Small intestine (tissue), 7 donors: ENCODE measurements at regions not wholly inside any gene's neighbourhood (a gene's known extent, or its start where the extent isn't known, plus 50 kb on each side); places are given as distances from the start of the nearest gene placed in this dataset.

Experiments
- DNase-seq, 2 donors: peaks; one replicate each; pipeline versions ENCODE4 v3.0.0 to v3.0.0-alpha.2; 2013
- FAIRE-seq: peaks from 2 replicates; lab custom pipeline; 2012; peaks lifted over from hg19 to GRCh38; lab: Jason Lieb, UNC
- H3K27ac ChIP-seq, 3 donors: one replicate each; pipeline ENCODE4 v1.5.1; 2013; ENCODE audit warnings: low read length in 2 of 3, mild to moderate bottlenecking in 2 of 3, control low read depth in 1 of 3, inconsistent platforms in 1 of 3, low read depth in 1 of 3, moderate library complexity in 1 of 3
- H3K27me3 ChIP-seq, 3 donors: one replicate each; pipeline ENCODE4 v1.6.1; 2013; ENCODE audit warnings: low read length in 3 of 3, inconsistent platforms in 1 of 3; ENCODE audit not compliant: control insufficient read depth in 3 of 3, insufficient read depth in 3 of 3
- H3K36me3 ChIP-seq, 3 donors: one replicate each; pipeline ENCODE4 v1.6.1; 2013; ENCODE audit warnings: low read length in 3 of 3, inconsistent platforms in 1 of 3, low read depth in 1 of 3, mild to moderate bottlenecking in 1 of 3, moderate library complexity in 1 of 3; ENCODE audit not compliant: control insufficient read depth in 3 of 3, insufficient read depth in 2 of 3
- H3K4me1 ChIP-seq, 3 donors: one replicate each; pipeline ENCODE4 v1.6.1; 2013; ENCODE audit warnings: low read length in 2 of 3, inconsistent platforms in 1 of 3, low read depth in 1 of 3, mild to moderate bottlenecking in 1 of 3, moderate library complexity in 1 of 3; ENCODE audit not compliant: control insufficient read depth in 3 of 3, insufficient read depth in 2 of 3
- H3K4me3 ChIP-seq, 3 donors: one replicate each; pipeline ENCODE4 v1.5.1; 2013; ENCODE audit warnings: low read length in 3 of 3, control low read depth in 1 of 3, inconsistent platforms in 1 of 3, low read depth in 1 of 3, mild to moderate bottlenecking in 1 of 3, moderate library complexity in 1 of 3
- H3K9me3 ChIP-seq, 2 donors: one replicate each; pipeline ENCODE4 v1.6.1; 2013; ENCODE audit warnings: low read depth in 1 of 2, low read length in 1 of 2; ENCODE audit not compliant: control insufficient read depth in 2 of 2, insufficient read depth in 1 of 2
- WGBS, 3 donors: extraction: QIAGEN DNeasy Blood & Tissue Kit; methylation state at CpG; one replicate each; pipeline ENCODE4 v1.1.7; 2013; 5-methylcytosine and 5-hydroxymethylcytosine counted together
- donor health status: healthy with polysubstance abuse.
- donor health status: control.
- donor health status: control.
- donor health status: Bipolar disorder and iron deficiency.
- donor health status: healthy.

DNA sequence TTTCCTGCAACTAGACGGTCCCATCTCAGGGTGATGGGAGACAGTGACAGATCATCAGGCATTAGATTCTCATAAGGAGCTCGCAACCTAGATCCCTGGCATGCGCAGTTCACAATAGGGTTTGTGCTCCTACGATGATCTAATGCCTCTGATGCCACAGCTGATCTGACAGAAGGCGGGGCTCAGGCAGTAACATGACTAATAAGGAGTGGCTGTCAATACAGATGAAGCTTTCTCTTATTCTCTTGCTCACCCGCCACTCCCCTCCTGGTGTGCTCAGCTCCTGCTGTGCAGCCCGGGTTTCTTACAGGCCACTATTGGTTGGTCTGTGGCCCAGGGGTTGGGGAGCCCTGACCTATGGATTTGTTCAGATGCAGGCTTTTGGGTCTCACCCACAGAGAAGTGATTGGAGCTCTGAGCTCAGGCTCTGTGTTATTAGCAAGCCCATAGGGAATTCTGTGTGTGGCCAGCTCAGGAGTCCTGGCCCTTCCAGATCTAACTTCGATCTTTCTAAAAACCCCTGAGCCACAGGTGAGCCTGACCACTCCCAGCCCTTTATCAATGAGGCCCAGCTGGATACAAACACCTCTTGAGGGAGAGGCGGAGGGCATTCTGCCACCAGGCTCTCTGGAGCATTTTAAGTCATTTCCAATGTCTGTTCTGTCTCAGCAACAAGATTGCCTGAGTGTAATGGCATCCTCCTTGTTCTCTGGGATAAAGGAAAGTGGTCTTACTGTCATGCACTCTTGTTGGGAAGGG lies 351.8 kb downstream of the BUD13 start:
- DNase-seq, result peak; percentile 71 to 91
- FAIRE-seq, result no peak
- no peaks in the 10 kb centered on the region for H3K27me3 ChIP-seq
- peaks cover 0 to 28% (median 12%) of the 10 kb centered on the region in 3 donors for H3K4me1 ChIP-seq
- H3K27ac ChIP-seq, result peak overlapping the region in 2 of 3 donors; percentile 27 to 85
- WGBS, 3 donors, result 31 to 59% (median 46%) methylated on average over 9 of the region's 9 CpGs
- no peak overlapping the region for H3K4me3 ChIP-seq
- H3K36me3 ChIP-seq, result no peaks in the 10 kb centered on the region
- H3K9me3 ChIP-seq, result no peaks in the 10 kb centered on the region

DNA sequence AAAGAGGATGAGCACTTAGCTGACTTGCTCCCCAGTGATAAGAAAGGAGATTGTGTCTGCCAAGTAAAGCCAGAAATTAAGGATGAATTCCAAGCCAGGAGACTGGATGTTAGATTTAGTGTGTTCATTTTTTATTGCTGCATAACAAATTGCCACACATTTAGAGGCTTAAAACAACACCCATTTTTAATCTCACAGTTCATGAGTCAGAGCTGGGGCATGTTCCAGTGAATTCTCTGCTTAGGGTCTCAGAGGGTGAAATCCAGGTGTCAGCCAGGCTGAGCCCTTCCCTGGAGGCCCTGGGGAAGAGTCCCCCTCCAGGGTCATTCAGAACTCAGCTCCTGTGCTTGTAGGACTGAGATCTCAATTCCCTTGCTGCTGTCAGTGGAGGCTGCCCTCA lies 352.8 kb downstream of the BUD13 start:
- Histone ChIP-seq H3K36me3 (no peaks in the 10 kb centered on the region), H3K27me3 (no peaks in the 10 kb centered on the region), H3K4me1 (peaks cover 0 to 24% (median 12%) of the 10 kb centered on the region in 3 donors), H3K27ac (no peak overlapping the region), H3K9me3 (no peaks in the 10 kb centered on the region), H3K4me3 (no peak overlapping the region)
- DNase-seq, result peak in 1 of 2 donors; percentile 11
- FAIRE-seq, result no peak

DNA sequence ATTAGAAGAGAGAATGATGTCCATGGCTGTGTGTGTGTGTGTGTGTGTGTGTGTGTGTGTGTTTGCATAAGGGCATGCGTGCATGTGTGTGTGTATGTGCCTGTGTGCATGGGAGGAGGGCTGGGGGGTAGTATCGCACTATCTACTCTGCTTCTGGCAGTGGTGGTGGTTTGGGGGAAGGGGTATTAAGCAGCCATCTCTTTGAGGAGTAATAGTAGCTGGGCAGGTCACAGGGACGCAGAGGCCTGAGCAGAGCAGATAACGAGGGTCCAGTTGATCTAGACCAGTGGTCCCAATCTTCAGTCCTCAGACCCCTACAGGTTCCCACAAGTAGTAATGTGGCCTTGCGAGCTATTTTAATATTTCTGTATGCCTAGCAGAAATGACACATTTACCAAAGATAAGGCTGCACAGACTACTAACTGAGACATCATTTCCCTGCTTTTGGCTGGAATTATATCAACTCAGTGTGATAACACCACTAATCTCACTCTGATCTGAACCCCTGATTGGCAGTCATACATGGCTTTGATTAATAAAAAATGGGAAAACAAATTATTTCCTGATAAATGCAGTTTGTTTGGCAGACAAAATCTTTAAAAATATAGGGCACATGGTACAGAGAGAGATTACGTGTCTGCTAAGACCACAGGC lies 354.3 kb downstream of the BUD13 start:
- Histone ChIP-seq H3K9me3 (no peaks in the 10 kb centered on the region), H3K36me3 (no peaks in the 10 kb centered on the region), H3K4me1 (peaks cover 0 to 26% (median 9%) of the 10 kb centered on the region in 3 donors), H3K27me3 (no peaks in the 10 kb centered on the region), H3K4me3 (no peak overlapping the region), H3K27ac (no peak overlapping the region)
- DNase-seq, result no peak
- no peak for FAIRE-seq
- WGBS, 3 donors, result 84 to 91% (median 87%) methylated on average over 6 of the region's 6 CpGs

DNA sequence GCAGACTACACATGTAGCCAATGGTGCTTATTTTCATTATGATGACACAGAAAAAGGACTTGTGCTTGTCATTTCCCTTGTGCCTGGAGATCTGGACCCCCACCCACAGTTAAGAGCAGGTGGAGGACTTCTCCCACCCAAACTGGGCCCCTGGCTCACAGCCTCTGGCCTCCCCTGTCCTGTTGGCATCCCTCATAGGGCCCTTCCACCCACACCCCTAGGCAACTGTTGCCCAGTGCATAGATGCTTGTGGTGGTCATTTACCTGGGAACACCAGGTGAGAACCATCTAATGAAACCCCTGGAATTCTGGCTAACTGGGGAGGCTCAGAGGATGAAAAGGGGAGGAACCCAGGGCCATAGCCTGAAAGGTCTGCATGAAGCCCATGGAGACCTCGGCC lies 355.9 kb downstream of the BUD13 start:
- Histone ChIP-seq H3K4me1 (peaks cover 0 to 27% (median 3%) of the 10 kb centered on the region in 3 donors), H3K9me3 (peaks cover 0 to 2% of the 10 kb centered on the region in 2 donors), H3K36me3 (no peaks in the 10 kb centered on the region), H3K4me3 (no peak overlapping the region), H3K27ac (no peak overlapping the region), H3K27me3 (peaks cover 0 to 2% (median 0%) of the 10 kb centered on the region in 3 donors)
- no peak for FAIRE-seq
- 90 to 95% (median 91%) methylated on average over 1 of the region's 1 CpG for WGBS, 3 donors
- no peak for DNase-seq

DNA sequence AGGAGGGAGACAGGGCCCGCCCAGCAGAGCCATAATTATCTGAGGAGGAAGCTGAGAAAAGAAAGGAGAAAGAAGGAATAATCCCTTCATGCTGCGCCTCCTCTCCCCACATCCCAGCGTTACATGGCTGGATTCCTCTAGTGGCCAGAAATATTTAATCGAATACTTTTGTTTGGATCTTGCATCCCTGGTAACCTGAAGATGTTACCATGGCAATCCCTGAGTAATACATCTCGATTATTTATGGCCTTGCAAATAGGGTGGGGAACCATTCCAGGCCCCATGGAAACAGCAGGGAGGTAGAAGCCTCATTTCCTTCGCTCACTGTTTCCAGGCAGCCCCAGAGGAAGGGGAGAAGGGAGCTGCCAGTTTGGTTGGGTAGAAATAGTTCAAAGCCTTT lies 357.7 kb downstream of the BUD13 start:
- H3K27ac ChIP-seq, result no peak overlapping the region
- no peak for FAIRE-seq
- H3K36me3 ChIP-seq, result no peaks in the 10 kb centered on the region
- H3K4me3 ChIP-seq, result no peak overlapping the region
- peaks cover 0 to 2% (median 2%) of the 10 kb centered on the region in 3 donors for H3K27me3 ChIP-seq
- WGBS, 3 donors, result 52 to 57% (median 55%) methylated on average over 6 of the region's 6 CpGs
- peaks cover 0 to 4% of the 10 kb centered on the region in 2 donors for H3K9me3 ChIP-seq
- DNase-seq, result peak in 1 of 2 donors; percentile 30
- H3K4me1 ChIP-seq, result peaks cover 0 to 16% (median 0%) of the 10 kb centered on the region in 3 donors

DNA sequence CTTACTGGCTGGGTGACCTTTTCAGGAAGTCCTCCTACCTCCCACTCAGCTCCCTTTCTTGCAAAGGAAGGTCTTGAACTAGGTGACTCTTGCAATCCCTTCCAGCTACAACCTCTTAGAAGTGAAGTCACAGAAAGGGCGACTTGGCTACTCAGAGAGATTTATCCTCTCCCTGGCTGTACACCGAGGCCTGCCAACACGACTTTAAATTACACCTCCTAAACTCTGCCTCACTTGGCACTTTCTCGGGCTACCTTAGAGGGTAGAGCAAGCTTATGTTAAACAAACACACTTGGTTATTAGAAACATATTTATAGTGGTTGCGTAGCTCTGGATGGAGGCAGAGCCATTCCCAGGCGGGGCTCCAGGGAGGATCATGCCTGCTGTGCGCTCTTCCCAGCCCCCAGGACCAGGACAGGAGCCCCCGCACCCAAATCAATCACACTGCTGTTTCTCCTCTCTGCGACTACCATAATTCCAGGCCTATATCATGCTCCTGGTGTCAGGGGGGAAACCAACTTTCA lies 358.4 kb downstream of the BUD13 start:
- H3K27ac ChIP-seq, result no peak overlapping the region
- no peak for FAIRE-seq
- H3K4me1 ChIP-seq, result peaks cover 0 to 16% (median 0%) of the 10 kb centered on the region in 3 donors
- no peak for DNase-seq
- H3K27me3 ChIP-seq, result peaks cover 0 to 2% (median 2%) of the 10 kb centered on the region in 3 donors
- H3K9me3 ChIP-seq, result peaks cover 0 to 4% of the 10 kb centered on the region in 2 donors
- WGBS, 3 donors, result 75 to 81% (median 76%) methylated on average over 9 of the region's 9 CpGs
- H3K4me3 ChIP-seq, result no peak overlapping the region
- H3K36me3 ChIP-seq, result no peaks in the 10 kb centered on the region

DNA sequence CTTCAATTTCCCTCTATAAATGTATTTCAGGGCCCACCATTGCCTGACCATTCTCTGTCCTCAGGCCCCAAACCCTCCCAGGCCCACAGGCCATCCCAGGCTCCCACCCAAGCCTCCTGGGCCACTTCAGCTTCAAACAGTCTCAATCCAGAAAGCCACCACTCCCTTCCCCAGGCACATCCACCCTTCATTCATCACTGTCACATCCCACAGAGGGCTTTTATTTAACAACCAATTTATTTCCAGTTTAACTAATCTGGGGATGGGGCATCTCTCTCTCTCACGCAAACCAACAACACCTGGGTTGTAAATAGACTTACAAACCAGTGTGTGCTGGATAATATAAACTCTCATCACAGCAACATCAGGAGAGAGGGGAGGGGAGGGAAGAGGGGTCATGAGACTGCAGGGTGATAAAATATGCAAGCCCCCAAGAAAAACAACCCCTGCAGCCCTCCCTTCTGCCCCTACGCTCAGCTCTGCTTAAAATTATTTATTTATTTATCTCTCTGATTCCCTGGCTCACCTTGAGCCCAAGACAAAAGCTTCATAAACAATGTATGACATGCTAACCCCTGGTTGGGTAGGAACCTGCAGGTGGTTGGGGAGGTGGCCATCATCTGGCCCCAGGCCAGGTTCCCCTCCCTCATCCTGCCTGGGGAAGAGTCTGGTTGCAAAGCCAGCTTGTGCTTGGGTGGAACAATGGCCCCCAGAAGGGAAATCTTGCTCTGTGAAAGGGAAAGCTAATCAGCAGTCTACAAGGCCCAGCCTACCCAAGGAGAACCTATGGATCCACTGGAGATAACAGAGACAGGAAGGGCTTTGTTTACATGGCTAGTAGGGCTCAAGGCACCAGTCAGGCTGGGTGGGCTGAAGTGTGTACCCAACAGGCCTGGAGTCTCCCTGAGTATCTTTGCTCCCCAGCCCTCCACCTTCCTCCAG lies 359.2 kb downstream of the BUD13 start:
- FAIRE-seq (no peak), DNase-seq (peak in 1 of 2 donors; percentile 34)
- Histone ChIP-seq H3K4me1 (peaks cover 0 to 16% (median 0%) of the 10 kb centered on the region in 3 donors), H3K4me3 (no peak overlapping the region), H3K27me3 (peaks cover 0 to 2% (median 2%) of the 10 kb centered on the region in 3 donors), H3K36me3 (no peaks in the 10 kb centered on the region), H3K27ac (no peak overlapping the region), H3K9me3 (peaks cover 0 to 4% of the 10 kb centered on the region in 2 donors)
- WGBS, 3 donors, result 85 to 91% (median 91%) methylated on average over 2 of the region's 2 CpGs
